ENCODE measurements at regions not wholly inside any gene's neighbourhood (a gene's known extent, or its start where the extent isn't known, plus 50 kb on each side); places are given as distances from the start of the nearest gene placed in this dataset.

- DNase-seq (ENCODE audit: low read depth in 2 of 2): no peak
These were observed 143.7 kb upstream of the KCNMB2 start for GRCh38 chr3:178392511-178392926.

GRCh38 chr3:178393146-178393545, 143.1 kb upstream of the KCNMB2 start:
- no peak for DNase-seq (ENCODE audit: low read depth in 2 of 2)

GRCh38 chr3:178393824-178394223, 142.4 kb upstream of the KCNMB2 start:
- DNase-seq (ENCODE audit: low read depth in 2 of 2): no peak

GRCh38 chr3:178396318-178396717, 139.9 kb upstream of the KCNMB2 start:
- DNase-seq (ENCODE audit: low read depth in 2 of 2): no peak

GRCh38 chr3:178397202-178397601, 139.0 kb upstream of the KCNMB2 start:
- DNase-seq (ENCODE audit: low read depth in 2 of 2): no peak

- DNase-seq (ENCODE audit: low read depth in 2 of 2): no peak
These were observed 138.4 kb upstream of the KCNMB2 start for GRCh38 chr3:178397836-178398235.

- no peak for DNase-seq (ENCODE audit: low read depth in 2 of 2)
These were observed 131.3 kb upstream of the KCNMB2 start for GRCh38 chr3:178404961-178405360.

GRCh38 chr3:178405531-178405930, 130.7 kb upstream of the KCNMB2 start:
- no peak for DNase-seq (ENCODE audit: low read depth in 2 of 2)

- DNase-seq (ENCODE audit: low read depth in 2 of 2): no peak
These were observed 130.0 kb upstream of the KCNMB2 start for GRCh38 chr3:178406206-178406605.

GRCh38 chr3:178415384-178415783, 120.9 kb upstream of the KCNMB2 start:
- no peak for DNase-seq (ENCODE audit: low read depth in 2 of 2)

- no peak for DNase-seq (ENCODE audit: low read depth in 2 of 2)
These were observed 118.5 kb upstream of the KCNMB2 start for GRCh38 chr3:178417736-178418135.

GRCh38 chr3:178419071-178419470, 117.2 kb upstream of the KCNMB2 start:
- DNase-seq (ENCODE audit: low read depth in 2 of 2): no peak

GRCh38 chr3:178420033-178420432, 116.2 kb upstream of the KCNMB2 start:
- DNase-seq (ENCODE audit: low read depth in 2 of 2): no peak

- no peak for DNase-seq (ENCODE audit: low read depth in 2 of 2)
These were observed 115.2 kb upstream of the KCNMB2 start for GRCh38 chr3:178421069-178421468.

- no peak for DNase-seq (ENCODE audit: low read depth in 2 of 2)
These were observed 113.8 kb upstream of the KCNMB2 start for GRCh38 chr3:178422406-178422805.

GRCh38 chr3:178428037-178428436, 108.2 kb upstream of the KCNMB2 start:
- no peak for DNase-seq (ENCODE audit: low read depth in 2 of 2)

- DNase-seq (ENCODE audit: low read depth in 2 of 2): no peak
These were observed 101.9 kb upstream of the KCNMB2 start for GRCh38 chr3:178434206-178434805.

- no peak for DNase-seq (ENCODE audit: low read depth in 2 of 2)
These were observed 100.7 kb upstream of the KCNMB2 start for GRCh38 chr3:178435575-178435974.

- DNase-seq (ENCODE audit: low read depth in 2 of 2): no peak
These were observed 99.5 kb upstream of the KCNMB2 start for GRCh38 chr3:178436773-178437172.

- no peak for DNase-seq (ENCODE audit: low read depth in 2 of 2)
These were observed 99.0 kb upstream of the KCNMB2 start for GRCh38 chr3:178437236-178437635.

GRCh38 chr3:178439504-178439903, 96.7 kb upstream of the KCNMB2 start:
- no peak for DNase-seq (ENCODE audit: low read depth in 2 of 2)

- DNase-seq (ENCODE audit: low read depth in 2 of 2): no peak
These were observed 96.2 kb upstream of the KCNMB2 start for GRCh38 chr3:178440043-178440442.

- DNase-seq (ENCODE audit: low read depth in 2 of 2): no peak
These were observed 92.6 kb upstream of the KCNMB2 start for GRCh38 chr3:178443634-178444033.

GRCh38 chr3:178445139-178445538, 91.1 kb upstream of the KCNMB2 start:
- DNase-seq (ENCODE audit: low read depth in 2 of 2): no peak
